Immature natural killer cell (primary cell): ENCODE measurements at regions not wholly inside any gene's neighbourhood (a gene's known extent, or its start where the extent isn't known, plus 50 kb on each side); places are given as distances from the start of the nearest gene placed in this dataset.
A peak's percentile ranks its signal among the peaks of the same experiment; 100 is the strongest.
"Not testable (repeated sequence)": the region's sequence is repeated elsewhere in the genome, so short reads cannot be mapped to it uniquely, and the experiment has no call there.

Experiments used
- DNase-seq, 3 donors: peaks; one replicate each; pipeline ENCODE4 v3.0.0; 2022; ENCODE audit warnings: mixed read lengths in 1 of 3
- H3K27ac Mint-ChIP-seq, 6 donors: one replicate each; pipeline ENCODE4 v1.8.0; 2020; ENCODE audit warnings: mixed read lengths in 6 of 6, mild to moderate bottlenecking in 5 of 6, inconsistent platforms in 4 of 6, moderate library complexity in 3 of 6
- H3K27me3 Mint-ChIP-seq, 3 donors: one replicate each; pipeline ENCODE4 v1.8.0; 2020 to 2021; ENCODE audit warnings: low read depth in 3 of 3, mild to moderate bottlenecking in 3 of 3, mixed read lengths in 3 of 3, moderate library complexity in 3 of 3, inconsistent platforms in 1 of 3
- H3K36me3 Mint-ChIP-seq, 3 donors: one replicate each; pipeline ENCODE4 v1.8.0; 2020; ENCODE audit warnings: mixed read lengths in 3 of 3, inconsistent platforms in 2 of 3, mild to moderate bottlenecking in 2 of 3
- H3K4me1 Mint-ChIP-seq, 2 donors: one replicate each; pipeline ENCODE4 v1.8.0; 2020; ENCODE audit warnings: inconsistent platforms in 2 of 2, mild to moderate bottlenecking in 2 of 2, mixed read lengths in 2 of 2, moderate library complexity in 1 of 2
- H3K4me3 Mint-ChIP-seq, 5 donors: one replicate each; pipeline ENCODE4 v1.8.0; 2020; ENCODE audit warnings: mild to moderate bottlenecking in 5 of 5, mixed read lengths in 5 of 5, inconsistent platforms in 3 of 5, moderate library complexity in 3 of 5
- H3K9me3 Mint-ChIP-seq, 6 donors: one replicate each; pipeline ENCODE4 v1.8.0; 2020; ENCODE audit warnings: mild to moderate bottlenecking in 6 of 6, mixed read lengths in 6 of 6, inconsistent platforms in 4 of 6, moderate library complexity in 3 of 6

DNA sequence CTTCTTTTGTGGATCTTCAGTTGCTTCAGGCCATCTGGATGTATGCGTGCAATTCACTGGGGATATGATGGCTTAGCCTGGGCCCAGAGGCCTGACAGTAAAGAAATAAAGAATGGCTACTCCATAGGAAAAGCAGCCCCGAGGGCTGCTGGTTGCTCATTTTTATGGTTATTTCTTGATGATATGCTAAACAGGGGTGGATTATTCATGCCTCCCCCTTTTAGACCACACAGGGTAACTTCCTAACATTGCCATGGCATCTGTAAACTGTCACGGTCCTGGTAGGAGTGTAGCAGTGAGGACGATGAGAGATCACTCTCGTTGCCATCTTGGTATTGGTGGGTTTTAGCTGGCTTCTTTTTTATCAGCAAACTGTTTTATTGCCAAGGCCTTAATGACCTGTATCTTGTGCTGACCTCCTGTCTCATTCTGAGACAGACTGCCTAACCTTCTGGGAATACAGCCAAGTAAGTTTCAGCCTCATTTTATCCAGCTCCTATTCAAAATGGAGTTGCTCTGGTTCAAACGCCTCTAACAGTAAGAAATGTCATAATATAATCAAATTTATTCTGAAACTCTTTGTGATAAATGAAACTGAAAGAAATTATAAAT is 60.5 kb downstream of the DSEL start:
- no peak for DNase-seq
- no peak overlapping the region for H3K27ac Mint-ChIP-seq
- no peaks in the 10 kb centered on the region for H3K4me1 Mint-ChIP-seq
- no peak overlapping the region for H3K4me3 Mint-ChIP-seq
- peaks cover 6 to 33% (median 14%) of the 10 kb centered on the region in 6 donors for H3K9me3 Mint-ChIP-seq
- H3K36me3 Mint-ChIP-seq, result no peaks in the 10 kb centered on the region
- H3K27me3 Mint-ChIP-seq, result no peaks in the 10 kb centered on the region

- no peak for DNase-seq
- Mint-ChIP-seq H3K36me3 (no peaks in the 10 kb centered on the region), H3K4me1 (no peaks in the 10 kb centered on the region), H3K27me3 (peaks cover 0 to 2% (median 0%) of the 10 kb centered on the region in 3 donors), H3K9me3 (peaks cover 6 to 44% (median 19%) of the 10 kb centered on the region in 6 donors), H3K4me3 (no peak overlapping the region), H3K27ac (no peak overlapping the region)
These were observed 62.6 kb downstream of the DSEL start for GRCh38 chr18:67453901-67454300.

- Mint-ChIP-seq H3K27me3 (peaks cover 0 to 4% (median 0%) of the 10 kb centered on the region in 3 donors), H3K27ac (no peak overlapping the region), H3K9me3 (peaks cover 6 to 48% (median 23%) of the 10 kb centered on the region in 6 donors), H3K36me3 (no peaks in the 10 kb centered on the region), H3K4me1 (no peaks in the 10 kb centered on the region), H3K4me3 (no peak overlapping the region)
- no peak for DNase-seq
These were observed 64.6 kb downstream of the DSEL start for GRCh38 chr18:67451960-67452359.

DNA sequence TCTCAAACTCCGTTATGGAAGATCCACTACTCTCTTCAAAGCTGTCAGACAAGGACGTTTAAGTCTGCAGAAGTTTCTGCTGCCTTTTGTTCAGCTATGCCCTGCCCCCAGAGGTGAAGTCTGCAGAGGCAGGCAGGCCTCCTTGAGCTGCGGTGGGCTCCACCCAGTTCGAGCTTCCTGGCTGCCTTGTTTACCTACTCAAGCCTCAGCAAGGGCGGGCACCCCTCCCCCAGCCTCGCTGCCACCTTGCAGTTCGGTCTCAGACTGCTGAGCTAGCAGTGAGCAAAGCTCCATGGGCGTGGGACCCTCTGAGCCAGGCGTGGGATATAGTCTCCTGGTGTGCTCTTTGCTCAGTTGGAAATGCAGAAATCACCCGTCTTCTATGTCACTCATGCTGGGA is 65.4 kb downstream of the DSEL start:
- H3K36me3 Mint-ChIP-seq, H3K27ac Mint-ChIP-seq, H3K27me3 Mint-ChIP-seq, H3K4me1 Mint-ChIP-seq: not testable (repeated sequence)
- peaks cover 6 to 48% (median 24%) of the 10 kb centered on the region in 6 donors for H3K9me3 Mint-ChIP-seq
- peak overlapping the region in 1 of 5 donors; percentile 44 for H3K4me3 Mint-ChIP-seq
- DNase-seq, result peak in 1 of 3 donors; percentile 2

GRCh38 chr18:67433971-67434370 is 82.5 kb downstream of the DSEL start:
- no peak for DNase-seq
- H3K9me3 Mint-ChIP-seq, result peaks cover 5 to 29% (median 9%) of the 10 kb centered on the region in 6 donors
- no peaks in the 10 kb centered on the region for H3K27me3 Mint-ChIP-seq
- H3K27ac Mint-ChIP-seq, result no peak overlapping the region
- H3K4me3 Mint-ChIP-seq, result no peak overlapping the region
- no peaks in the 10 kb centered on the region for H3K4me1 Mint-ChIP-seq
- H3K36me3 Mint-ChIP-seq, result peaks cover 0 to 3% (median 0%) of the 10 kb centered on the region in 3 donors

GRCh38 chr18:67432806-67433205 is 83.7 kb downstream of the DSEL start:
- H3K27me3 Mint-ChIP-seq, result no peaks in the 10 kb centered on the region
- no peaks in the 10 kb centered on the region for H3K4me1 Mint-ChIP-seq
- H3K9me3 Mint-ChIP-seq, result peaks cover 5 to 27% (median 10%) of the 10 kb centered on the region in 6 donors
- peaks cover 0 to 3% (median 0%) of the 10 kb centered on the region in 3 donors for H3K36me3 Mint-ChIP-seq
- H3K4me3 Mint-ChIP-seq, result no peak overlapping the region
- no peak overlapping the region for H3K27ac Mint-ChIP-seq
- DNase-seq, result no peak

- Mint-ChIP-seq H3K27ac (no peak overlapping the region), H3K4me1 (no peaks in the 10 kb centered on the region), H3K4me3 (no peak overlapping the region), H3K9me3 (peaks cover 3 to 11% (median 8%) of the 10 kb centered on the region in 6 donors), H3K36me3 (no peaks in the 10 kb centered on the region), H3K27me3 (no peaks in the 10 kb centered on the region)
- DNase-seq, result no peak
These were observed 87.7 kb downstream of the DSEL start for GRCh38 chr18:67428805-67429204.

DNA sequence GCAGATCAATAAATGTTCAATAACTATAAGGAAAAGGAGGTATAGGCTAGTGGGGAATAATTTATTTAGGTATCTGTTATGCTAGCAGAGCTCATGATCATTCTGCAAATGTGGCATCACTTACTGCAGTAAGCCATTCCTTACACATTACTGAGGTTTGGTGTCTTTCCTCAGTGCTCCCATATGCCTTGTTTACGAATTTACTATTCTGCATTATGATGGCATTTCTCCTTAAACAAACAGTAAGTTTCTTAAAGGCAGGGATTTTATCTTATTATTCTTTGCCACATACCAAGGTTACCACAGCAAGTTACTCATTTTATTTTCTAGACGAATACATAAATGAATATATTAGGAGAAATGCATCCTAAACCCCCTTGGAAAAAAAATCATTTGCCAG is 88.4 kb downstream of the DSEL start:
- Mint-ChIP-seq H3K36me3 (no peaks in the 10 kb centered on the region), H3K9me3 (peaks cover 3 to 11% (median 8%) of the 10 kb centered on the region in 6 donors), H3K27me3 (no peaks in the 10 kb centered on the region), H3K4me3 (no peak overlapping the region), H3K27ac (no peak overlapping the region), H3K4me1 (no peaks in the 10 kb centered on the region)
- DNase-seq, result no peak

GRCh38 chr18:67426486-67426885 is 90.0 kb downstream of the DSEL start:
- H3K27me3 Mint-ChIP-seq, result no peaks in the 10 kb centered on the region
- no peaks in the 10 kb centered on the region for H3K36me3 Mint-ChIP-seq
- H3K4me1 Mint-ChIP-seq, result no peaks in the 10 kb centered on the region
- H3K9me3 Mint-ChIP-seq, result peaks cover under 1 to 6% (median 4%) of the 10 kb centered on the region in 6 donors
- no peak overlapping the region for H3K4me3 Mint-ChIP-seq
- no peak overlapping the region for H3K27ac Mint-ChIP-seq
- no peak for DNase-seq

GRCh38 chr18:67425672-67426071 is 90.8 kb downstream of the DSEL start:
- Mint-ChIP-seq H3K4me3 (no peak overlapping the region), H3K36me3 (no peaks in the 10 kb centered on the region), H3K27me3 (no peaks in the 10 kb centered on the region), H3K9me3 (peaks cover 0 to 6% (median 4%) of the 10 kb centered on the region in 6 donors), H3K27ac (no peak overlapping the region), H3K4me1 (no peaks in the 10 kb centered on the region)
- no peak for DNase-seq

- no peak overlapping the region for H3K27ac Mint-ChIP-seq
- peaks cover 0 to 6% (median 4%) of the 10 kb centered on the region in 6 donors for H3K9me3 Mint-ChIP-seq
- H3K36me3 Mint-ChIP-seq, result no peaks in the 10 kb centered on the region
- H3K27me3 Mint-ChIP-seq, result no peaks in the 10 kb centered on the region
- peaks cover 7 to 8% of the 10 kb centered on the region in 2 donors for H3K4me1 Mint-ChIP-seq
- H3K4me3 Mint-ChIP-seq, result no peak overlapping the region
- no peak for DNase-seq
These were observed 94.9 kb downstream of the DSEL start for GRCh38 chr18:67421651-67422050.

DNA sequence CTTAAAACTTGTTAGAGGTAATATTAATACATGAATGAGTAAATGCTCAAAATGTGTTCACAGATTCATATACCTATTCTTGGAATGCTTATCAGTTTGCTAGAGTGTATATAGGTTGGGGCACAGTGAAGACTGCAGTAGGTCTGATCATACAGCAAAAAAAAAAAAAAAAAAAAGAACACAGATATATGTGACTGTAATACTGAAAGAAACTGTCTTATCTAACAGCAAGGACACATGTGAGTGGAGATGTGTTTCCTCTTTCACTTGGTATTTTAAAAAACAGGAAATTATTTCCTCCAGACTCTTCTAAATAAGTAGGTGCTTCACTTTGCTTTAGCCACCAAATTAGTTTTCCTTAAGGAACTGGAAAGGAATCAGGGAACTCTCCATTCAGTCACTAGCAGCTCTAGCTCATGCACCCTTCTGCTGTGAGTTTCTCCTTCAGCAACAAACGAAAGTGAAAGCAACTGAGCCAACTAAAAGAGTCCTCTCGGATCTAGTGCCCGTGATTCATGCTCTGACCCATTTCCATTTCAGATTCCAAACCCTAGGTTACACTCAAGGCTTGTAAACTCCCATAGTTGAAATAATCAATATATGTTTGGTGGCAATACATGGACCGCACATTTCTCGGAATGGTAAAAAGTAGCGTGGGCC is 98.5 kb downstream of the DSEL start:
- DNase-seq, result peak in 2 of 3 donors; percentile 0 to 22

DNA sequence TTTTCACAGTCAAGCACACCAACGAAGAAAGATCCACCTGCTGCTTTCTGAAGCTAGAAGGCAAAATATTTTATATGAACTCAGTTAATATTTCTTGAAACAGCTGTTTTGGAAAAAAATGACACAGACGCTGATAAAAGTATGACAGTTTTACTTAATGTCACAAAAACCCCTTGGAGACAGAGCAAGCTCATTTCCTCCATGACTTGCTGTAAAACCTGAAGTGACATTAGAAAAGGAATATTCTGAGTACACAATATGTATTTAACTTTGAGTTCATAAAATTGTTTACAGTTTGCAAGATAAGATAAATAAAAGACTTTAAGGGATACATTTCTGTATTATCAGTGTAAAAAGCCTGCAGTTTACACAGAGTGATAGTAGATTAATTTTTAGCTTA is 105.4 kb downstream of the DSEL start:
- Mint-ChIP-seq H3K27me3 (no peaks in the 10 kb centered on the region), H3K27ac (no peak overlapping the region), H3K36me3 (no peaks in the 10 kb centered on the region), H3K4me3 (no peak overlapping the region), H3K4me1 (no peaks in the 10 kb centered on the region), H3K9me3 (peaks cover 0 to 11% (median 1%) of the 10 kb centered on the region in 6 donors)
- DNase-seq, result no peak

More for the DNA sequence above, 98.5 kb downstream of the DSEL start:
- Mint-ChIP-seq H3K9me3 (peaks cover 0 to 5% (median 1%) of the 10 kb centered on the region in 6 donors), H3K36me3 (no peaks in the 10 kb centered on the region), H3K27ac (peak overlapping the region in 2 of 6 donors; percentile 1 to 35), H3K4me1 (peaks cover 7 to 8% of the 10 kb centered on the region in 2 donors), H3K4me3 (peak overlapping the region in 4 of 5 donors; percentile 1 to 68 (median 32)), H3K27me3 (no peaks in the 10 kb centered on the region)

- no peak overlapping the region for H3K4me3 Mint-ChIP-seq
- H3K27me3 Mint-ChIP-seq, result no peaks in the 10 kb centered on the region
- DNase-seq, result no peak
- H3K9me3 Mint-ChIP-seq, result peaks cover 0 to 11% (median 2%) of the 10 kb centered on the region in 6 donors
- no peaks in the 10 kb centered on the region for H3K4me1 Mint-ChIP-seq
- H3K27ac Mint-ChIP-seq, result no peak overlapping the region
- H3K36me3 Mint-ChIP-seq, result no peaks in the 10 kb centered on the region
These were observed 106.1 kb downstream of the DSEL start for GRCh38 chr18:67410075-67411070.
